ENCODE measurements at regions not wholly inside any gene's neighbourhood (a gene's known extent, or its start where the extent isn't known, plus 50 kb on each side); places are given as distances from the start of the nearest gene placed in this dataset.
"Not testable (repeated sequence)": the region's sequence is repeated elsewhere in the genome, so short reads cannot be mapped to it uniquely, and the experiment has no call there.

GRCh38 chr20:40630099-40630498 lies 58.9 kb downstream of the MAFB start:
- TF ChIP-seq CTCF (IDR thresholded peaks at IDR 0.05; ENCODE audit: unreplicated experiment) = no peak
- DNase-seq (ENCODE audit: low spot score in 2 of 2, unreplicated experiment in 2 of 2) = no peak
- Mint-ChIP-seq H3K4me1 (no peaks in the 10 kb centered on the region), H3K27ac (no peak overlapping the region), H3K9me3 (peaks cover 13% of the 10 kb centered on the region), H3K36me3 (no peaks in the 10 kb centered on the region), H3K27me3 (ENCODE audit: low read depth) (no peaks in the 10 kb centered on the region), H3K4me3 (no peak overlapping the region)

GRCh38 chr20:40628877-40629276 lies 60.2 kb downstream of the MAFB start:
- no peaks in the 10 kb centered on the region for H3K36me3 Mint-ChIP-seq

GRCh38 chr20:40619053-40619452 lies 70.0 kb downstream of the MAFB start:
- not testable (repeated sequence) for H3K9me3 Mint-ChIP-seq; H3K36me3 Mint-ChIP-seq; DNase-seq (ENCODE audit: low spot score in 2 of 2, unreplicated experiment in 2 of 2); H3K4me3 Mint-ChIP-seq; H3K27ac Mint-ChIP-seq; H3K4me1 Mint-ChIP-seq
- H3K27me3 Mint-ChIP-seq (ENCODE audit: low read depth) = peaks cover 24% of the 10 kb centered on the region

More at GRCh38 chr20:40628877-40629276, 60.2 kb downstream of the MAFB start:
- H3K27ac Mint-ChIP-seq = no peak overlapping the region
- H3K4me3 Mint-ChIP-seq = no peak overlapping the region
- DNase-seq (ENCODE audit: low spot score in 2 of 2, unreplicated experiment in 2 of 2) = no peak
- no peaks in the 10 kb centered on the region for H3K27me3 Mint-ChIP-seq (ENCODE audit: low read depth)
- TF ChIP-seq CTCF (IDR thresholded peaks at IDR 0.05; ENCODE audit: unreplicated experiment) = no peak
- peaks cover 13% of the 10 kb centered on the region for H3K9me3 Mint-ChIP-seq
- H3K4me1 Mint-ChIP-seq = no peaks in the 10 kb centered on the region

GRCh38 chr20:40617594-40617993 lies 71.4 kb downstream of the MAFB start:
- no peak for DNase-seq (ENCODE audit: low spot score in 2 of 2, unreplicated experiment in 2 of 2)
- Mint-ChIP-seq H3K9me3 (no peaks in the 10 kb centered on the region), H3K27me3 (ENCODE audit: low read depth) (peaks cover 24% of the 10 kb centered on the region), H3K36me3 (no peaks in the 10 kb centered on the region), H3K4me1 (no peaks in the 10 kb centered on the region), H3K27ac (no peak overlapping the region), H3K4me3 (no peak overlapping the region)
- no peak for TF ChIP-seq CTCF (IDR thresholded peaks at IDR 0.05; ENCODE audit: unreplicated experiment)

GRCh38 chr20:40612837-40613236 lies 76.2 kb downstream of the MAFB start:
- DNase-seq (ENCODE audit: low spot score in 2 of 2, unreplicated experiment in 2 of 2) = no peak
- no peak overlapping the region for H3K4me3 Mint-ChIP-seq
- no peaks in the 10 kb centered on the region for H3K9me3 Mint-ChIP-seq
- no peaks in the 10 kb centered on the region for H3K36me3 Mint-ChIP-seq
- no peak overlapping the region for H3K27ac Mint-ChIP-seq
- TF ChIP-seq CTCF (IDR thresholded peaks at IDR 0.05; ENCODE audit: unreplicated experiment) = no peak
- no peaks in the 10 kb centered on the region for H3K4me1 Mint-ChIP-seq
- H3K27me3 Mint-ChIP-seq (ENCODE audit: low read depth) = peaks cover 26% of the 10 kb centered on the region

- Mint-ChIP-seq H3K36me3 (no peaks in the 10 kb centered on the region), H3K9me3 (no peaks in the 10 kb centered on the region), H3K27ac (no peak overlapping the region), H3K4me3 (no peak overlapping the region), H3K4me1 (no peaks in the 10 kb centered on the region), H3K27me3 (ENCODE audit: low read depth) (peaks cover 23% of the 10 kb centered on the region)
- DNase-seq (ENCODE audit: low spot score in 2 of 2, unreplicated experiment in 2 of 2) = no peak
- TF ChIP-seq CTCF (IDR thresholded peaks at IDR 0.05; ENCODE audit: unreplicated experiment) = no peak
These were observed 76.8 kb downstream of the MAFB start for GRCh38 chr20:40612247-40612646.

Measured in mesothelial cell of epicardium (in vitro differentiated cells).